Fibroblast of lung (primary cell): ENCODE measurements at regions not wholly inside any gene's neighbourhood (a gene's known extent, or its start where the extent isn't known, plus 50 kb on each side); places are given as distances from the start of the nearest gene placed in this dataset.

Experiments
- EZH2 ChIP-seq: IDR thresholded peaks from 2 replicates; pipeline ENCODE4 v1.5.1; 2012; ENCODE audit warnings: low read length, control low read depth, mild to moderate bottlenecking; ENCODE audit errors: missing control alignments
- TF ChIP-seq, protein P1 (sequence below), 2 donors: IDR thresholded peaks in 1 of 2; conservative IDR thresholded peaks in 1 of 2; 1 replicate in 1 of 2; 2 replicates in 1 of 2; pipeline ENCODE4 v1.5.1; 2011 to 2012; ENCODE audit warnings: low read length in 2 of 2, control low read depth in 1 of 2, inconsistent platforms in 1 of 2, low read depth in 1 of 2, mild to moderate bottlenecking in 1 of 2

DNA sequence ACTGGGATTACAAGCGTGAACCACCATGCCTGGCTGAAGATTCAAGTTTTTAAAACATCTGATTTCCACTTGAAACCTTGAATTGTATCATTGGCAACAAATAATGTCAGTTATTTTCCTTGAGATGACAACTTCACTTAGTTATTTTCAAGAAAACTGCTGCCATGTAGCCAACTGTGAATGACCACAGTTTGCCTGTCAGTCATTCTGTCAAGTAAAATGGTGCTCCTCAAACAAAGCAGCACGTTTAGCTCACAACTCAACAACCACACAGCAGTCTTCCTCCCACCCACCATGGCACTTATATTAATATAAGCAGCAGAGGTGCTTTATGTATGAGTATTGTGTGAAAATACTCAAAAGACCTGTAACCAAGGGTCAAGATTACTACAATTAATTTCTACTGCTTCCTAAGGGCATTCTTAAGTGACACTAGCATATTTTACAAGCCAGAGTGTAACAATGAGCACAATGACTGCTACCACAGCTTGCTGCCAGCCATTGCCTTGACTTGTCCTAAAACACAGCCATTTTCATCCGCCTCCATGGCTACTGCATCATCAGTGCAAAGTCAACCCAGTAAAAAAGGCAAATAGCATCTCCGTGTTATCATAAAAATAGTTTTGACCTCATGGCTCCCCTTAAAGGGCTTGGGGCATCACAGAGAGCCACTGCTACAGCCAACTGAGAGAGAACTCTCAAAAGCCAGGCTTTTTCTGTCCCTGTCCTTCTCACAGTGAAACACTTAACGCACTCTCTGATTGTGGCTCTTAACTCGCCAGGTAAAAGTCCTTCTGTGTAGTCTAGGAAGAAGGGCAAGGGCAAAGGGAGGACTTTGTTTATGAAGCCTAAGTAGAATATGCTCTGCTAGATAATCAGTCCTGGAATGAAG is 96.4 kb upstream of the TAB2 start:
- TF ChIP-seq, protein P1, sequence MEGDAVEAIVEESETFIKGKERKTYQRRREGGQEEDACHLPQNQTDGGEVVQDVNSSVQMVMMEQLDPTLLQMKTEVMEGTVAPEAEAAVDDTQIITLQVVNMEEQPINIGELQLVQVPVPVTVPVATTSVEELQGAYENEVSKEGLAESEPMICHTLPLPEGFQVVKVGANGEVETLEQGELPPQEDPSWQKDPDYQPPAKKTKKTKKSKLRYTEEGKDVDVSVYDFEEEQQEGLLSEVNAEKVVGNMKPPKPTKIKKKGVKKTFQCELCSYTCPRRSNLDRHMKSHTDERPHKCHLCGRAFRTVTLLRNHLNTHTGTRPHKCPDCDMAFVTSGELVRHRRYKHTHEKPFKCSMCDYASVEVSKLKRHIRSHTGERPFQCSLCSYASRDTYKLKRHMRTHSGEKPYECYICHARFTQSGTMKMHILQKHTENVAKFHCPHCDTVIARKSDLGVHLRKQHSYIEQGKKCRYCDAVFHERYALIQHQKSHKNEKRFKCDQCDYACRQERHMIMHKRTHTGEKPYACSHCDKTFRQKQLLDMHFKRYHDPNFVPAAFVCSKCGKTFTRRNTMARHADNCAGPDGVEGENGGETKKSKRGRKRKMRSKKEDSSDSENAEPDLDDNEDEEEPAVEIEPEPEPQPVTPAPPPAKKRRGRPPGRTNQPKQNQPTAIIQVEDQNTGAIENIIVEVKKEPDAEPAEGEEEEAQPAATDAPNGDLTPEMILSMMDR (conservative IDR thresholded peaks at IDR 0.05 in 1 of 2, IDR thresholded peaks at IDR 0.05 in 1 of 2; ENCODE audit: low read depth in 1 of 2, low read length in 2 of 2): no peak
- TF ChIP-seq EZH2: no peak
